ENCODE measurements at regions not wholly inside any gene's neighbourhood (a gene's known extent, or its start where the extent isn't known, plus 50 kb on each side); places are given as distances from the start of the nearest gene placed in this dataset.

DNA sequence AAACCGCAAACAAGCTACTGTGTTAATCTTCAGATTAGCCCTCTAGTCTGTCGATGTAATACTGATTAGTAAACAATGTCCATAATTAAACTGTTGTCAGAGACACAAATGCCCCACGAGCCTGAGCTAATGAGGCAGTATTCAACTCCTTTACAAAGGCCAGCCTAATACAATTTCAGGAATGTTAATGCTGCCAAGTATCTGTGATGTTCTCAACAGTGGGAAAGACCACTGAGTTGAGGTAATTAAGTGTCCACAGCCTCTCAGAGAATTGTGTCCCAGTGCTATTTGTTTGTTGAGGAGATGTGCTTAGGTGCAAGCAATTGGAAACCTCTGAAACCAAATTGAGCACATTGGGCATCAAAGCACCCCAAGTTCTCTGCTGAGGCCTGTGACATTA is 139.4 kb upstream of the CDKN3 start:
- 0 out of 4 replicates have a peak, but pooled peaks cover 0 to 5% of the 10 kb centered on the region in 2 experiments for H3K4me1 ChIP-seq (ENCODE audit: control insufficient read depth in 1 of 2, insufficient read depth in 2 of 2, low read depth in 1 of 2, low read length in 1 of 2)
- no peaks in the 10 kb centered on the region for H3K79me2 ChIP-seq (ENCODE audit: insufficient read depth)
- ChIA-PET POLR2A (no interaction called here), CTCF (no interaction called here)
- 59% methylated on average over 3 of the region's 3 CpGs for WGBS (ENCODE audit: low lambda C conversion rate)
- TF ChIP-seq RAD21 (IDR thresholded peaks at IDR 0.05; ENCODE audit: low read length), result no peak
- no peak for TF ChIP-seq RCOR1 (IDR thresholded peaks at IDR 0.05; ENCODE audit: low read length)
- TF ChIP-seq NRF1 (IDR thresholded peaks at IDR 0.05; ENCODE audit: low read depth, low read length), result no peak
- TF ChIP-seq, protein P1, sequence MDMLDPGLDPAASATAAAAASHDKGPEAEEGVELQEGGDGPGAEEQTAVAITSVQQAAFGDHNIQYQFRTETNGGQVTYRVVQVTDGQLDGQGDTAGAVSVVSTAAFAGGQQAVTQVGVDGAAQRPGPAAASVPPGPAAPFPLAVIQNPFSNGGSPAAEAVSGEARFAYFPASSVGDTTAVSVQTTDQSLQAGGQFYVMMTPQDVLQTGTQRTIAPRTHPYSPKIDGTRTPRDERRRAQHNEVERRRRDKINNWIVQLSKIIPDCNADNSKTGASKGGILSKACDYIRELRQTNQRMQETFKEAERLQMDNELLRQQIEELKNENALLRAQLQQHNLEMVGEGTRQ (IDR thresholded peaks at IDR 0.05; ENCODE audit: borderline replicate concordance, low read depth, low read length), result no peak
- TF ChIP-seq, protein P2, sequence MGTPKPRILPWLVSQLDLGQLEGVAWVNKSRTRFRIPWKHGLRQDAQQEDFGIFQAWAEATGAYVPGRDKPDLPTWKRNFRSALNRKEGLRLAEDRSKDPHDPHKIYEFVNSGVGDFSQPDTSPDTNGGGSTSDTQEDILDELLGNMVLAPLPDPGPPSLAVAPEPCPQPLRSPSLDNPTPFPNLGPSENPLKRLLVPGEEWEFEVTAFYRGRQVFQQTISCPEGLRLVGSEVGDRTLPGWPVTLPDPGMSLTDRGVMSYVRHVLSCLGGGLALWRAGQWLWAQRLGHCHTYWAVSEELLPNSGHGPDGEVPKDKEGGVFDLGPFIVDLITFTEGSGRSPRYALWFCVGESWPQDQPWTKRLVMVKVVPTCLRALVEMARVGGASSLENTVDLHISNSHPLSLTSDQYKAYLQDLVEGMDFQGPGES (IDR thresholded peaks at IDR 0.05; ENCODE audit: low read depth, low read length), result no peak
- TF ChIP-seq ELF1 (IDR thresholded peaks at IDR 0.05), result no peak
- no peak overlapping the region for H3K9ac ChIP-seq
- H3K9me3 ChIP-seq, result no peaks in the 10 kb centered on the region
- DNase-seq, result no peak
- no peaks in the 10 kb centered on the region for H3K36me3 ChIP-seq (replicated peaks in 1 of 2; ENCODE audit: control insufficient read depth in 1 of 2, insufficient read depth in 2 of 2, low read length in 1 of 2)
- H3K9me2 ChIP-seq, result no peaks in the 10 kb centered on the region
- H4K20me1 ChIP-seq (ENCODE audit: insufficient read depth), result no peaks in the 10 kb centered on the region
- H3K4me2 ChIP-seq, result no peak overlapping the region
- H2AFZ ChIP-seq (ENCODE audit: low read depth), result no peak overlapping the region
- H3K4me3 ChIP-seq (ENCODE audit: low read depth in 2 of 2, low read length in 1 of 2), result no peak overlapping the region
- no peak overlapping the region for H3K27ac ChIP-seq (ENCODE audit: low read depth in 2 of 2, low read length in 1 of 2)
- H3F3A ChIP-seq (replicated peaks; ENCODE audit: insufficient read depth), result no peaks in the 10 kb centered on the region
- H3K27me3 ChIP-seq (ENCODE audit: insufficient read depth), result no peaks in the 10 kb centered on the region

DNA sequence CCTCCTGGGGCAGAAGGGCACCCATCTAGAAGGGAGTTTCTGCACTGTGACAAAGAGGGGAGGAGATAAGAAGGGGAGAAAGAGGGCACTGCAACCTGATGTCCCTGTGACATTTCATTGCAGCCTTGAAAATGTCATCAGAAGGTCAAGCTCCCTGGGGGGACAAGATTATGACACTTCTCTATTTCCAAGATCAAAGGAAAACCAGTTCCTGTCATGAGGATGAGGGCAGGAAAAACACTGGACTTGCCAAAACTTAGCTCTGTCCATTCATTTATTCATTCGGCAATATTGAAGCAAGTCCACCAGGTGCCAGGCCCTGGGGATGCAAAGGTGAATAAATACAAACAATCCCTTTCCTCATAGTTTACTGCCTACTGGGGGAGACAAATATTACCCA is 138.4 kb upstream of the CDKN3 start:
- Histone ChIP-seq H3K9me3 (no peaks in the 10 kb centered on the region), H3K79me2 (ENCODE audit: insufficient read depth) (no peaks in the 10 kb centered on the region), H3K4me2 (no peak overlapping the region), H3K9ac (no peak overlapping the region), H3F3A (replicated peaks; ENCODE audit: insufficient read depth) (no peaks in the 10 kb centered on the region), H3K27ac (ENCODE audit: low read depth in 2 of 2, low read length in 1 of 2) (no peak overlapping the region), H2AFZ (ENCODE audit: low read depth) (no peak overlapping the region), H3K36me3 (replicated peaks in 1 of 2; ENCODE audit: control insufficient read depth in 1 of 2, insufficient read depth in 2 of 2, low read length in 1 of 2) (no peaks in the 10 kb centered on the region), H4K20me1 (ENCODE audit: insufficient read depth) (no peaks in the 10 kb centered on the region), H3K9me2 (no peaks in the 10 kb centered on the region), H3K27me3 (ENCODE audit: insufficient read depth) (no peaks in the 10 kb centered on the region), H3K4me3 (ENCODE audit: low read depth in 2 of 2, low read length in 1 of 2) (no peak overlapping the region), H3K4me1 (ENCODE audit: control insufficient read depth in 1 of 2, insufficient read depth in 2 of 2, low read depth in 1 of 2, low read length in 1 of 2) (0 out of 4 replicates have a peak, but pooled peaks cover 0 to 1% of the 10 kb centered on the region in 2 experiments)
- ChIA-PET POLR2A (no interaction called here), CTCF (interaction anchor here (1.1 kb wide), 1 partner anchor 90 kb away, joined by 4 read pairs; no protein-coding TSS in a partner anchor)
- DNase-seq, result no peak
- WGBS (ENCODE audit: low lambda C conversion rate), result 84% methylated on average over 1 of the region's 1 CpG
- TF ChIP-seq NFIC (IDR thresholded peaks at IDR 0.05; ENCODE audit: borderline replicate concordance) (no peak), RAD21 (IDR thresholded peaks at IDR 0.05; ENCODE audit: low read length) (no peak), YY1 (IDR thresholded peaks at IDR 0.05; ENCODE audit: low read depth) (no peak), RXRA (IDR thresholded peaks at IDR 0.05; ENCODE audit: borderline replicate concordance, low read depth) (no peak), NRF1 (IDR thresholded peaks at IDR 0.05; ENCODE audit: low read depth, low read length) (no peak), MEF2A (IDR thresholded peaks at IDR 0.05; ENCODE audit: borderline replicate concordance, low read depth) (no peak), CHD2 (IDR thresholded peaks at IDR 0.05; ENCODE audit: low read length, partially characterized antibody) (no peak), SIN3A (IDR thresholded peaks at IDR 0.05; ENCODE audit: borderline replicate concordance, low read depth, low read length) (no peak), MXI1 (IDR thresholded peaks at IDR 0.05; ENCODE audit: low read depth, low read length) (no peak), ELF1 (IDR thresholded peaks at IDR 0.05) (no peak), EP300 (IDR thresholded peaks at IDR 0.05; ENCODE audit: borderline replicate concordance in 1 of 2, low read depth in 1 of 2, low read length in 1 of 2) (no peak), TAF1 (IDR thresholded peaks at IDR 0.05; ENCODE audit: borderline replicate concordance, low read depth, low read length) (no peak), FOXM1 (IDR thresholded peaks at IDR 0.05; ENCODE audit: low read depth) (no peak), GATA2 (CRISPR knock-in tag; IDR thresholded peaks at IDR 0.05) (no peak)
- TF ChIP-seq, protein P3, sequence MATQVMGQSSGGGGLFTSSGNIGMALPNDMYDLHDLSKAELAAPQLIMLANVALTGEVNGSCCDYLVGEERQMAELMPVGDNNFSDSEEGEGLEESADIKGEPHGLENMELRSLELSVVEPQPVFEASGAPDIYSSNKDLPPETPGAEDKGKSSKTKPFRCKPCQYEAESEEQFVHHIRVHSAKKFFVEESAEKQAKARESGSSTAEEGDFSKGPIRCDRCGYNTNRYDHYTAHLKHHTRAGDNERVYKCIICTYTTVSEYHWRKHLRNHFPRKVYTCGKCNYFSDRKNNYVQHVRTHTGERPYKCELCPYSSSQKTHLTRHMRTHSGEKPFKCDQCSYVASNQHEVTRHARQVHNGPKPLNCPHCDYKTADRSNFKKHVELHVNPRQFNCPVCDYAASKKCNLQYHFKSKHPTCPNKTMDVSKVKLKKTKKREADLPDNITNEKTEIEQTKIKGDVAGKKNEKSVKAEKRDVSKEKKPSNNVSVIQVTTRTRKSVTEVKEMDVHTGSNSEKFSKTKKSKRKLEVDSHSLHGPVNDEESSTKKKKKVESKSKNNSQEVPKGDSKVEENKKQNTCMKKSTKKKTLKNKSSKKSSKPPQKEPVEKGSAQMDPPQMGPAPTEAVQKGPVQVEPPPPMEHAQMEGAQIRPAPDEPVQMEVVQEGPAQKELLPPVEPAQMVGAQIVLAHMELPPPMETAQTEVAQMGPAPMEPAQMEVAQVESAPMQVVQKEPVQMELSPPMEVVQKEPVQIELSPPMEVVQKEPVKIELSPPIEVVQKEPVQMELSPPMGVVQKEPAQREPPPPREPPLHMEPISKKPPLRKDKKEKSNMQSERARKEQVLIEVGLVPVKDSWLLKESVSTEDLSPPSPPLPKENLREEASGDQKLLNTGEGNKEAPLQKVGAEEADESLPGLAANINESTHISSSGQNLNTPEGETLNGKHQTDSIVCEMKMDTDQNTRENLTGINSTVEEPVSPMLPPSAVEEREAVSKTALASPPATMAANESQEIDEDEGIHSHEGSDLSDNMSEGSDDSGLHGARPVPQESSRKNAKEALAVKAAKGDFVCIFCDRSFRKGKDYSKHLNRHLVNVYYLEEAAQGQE (IDR thresholded peaks at IDR 0.05; ENCODE audit: low read depth, low read length), result no peak
- TF ChIP-seq, protein P4, sequence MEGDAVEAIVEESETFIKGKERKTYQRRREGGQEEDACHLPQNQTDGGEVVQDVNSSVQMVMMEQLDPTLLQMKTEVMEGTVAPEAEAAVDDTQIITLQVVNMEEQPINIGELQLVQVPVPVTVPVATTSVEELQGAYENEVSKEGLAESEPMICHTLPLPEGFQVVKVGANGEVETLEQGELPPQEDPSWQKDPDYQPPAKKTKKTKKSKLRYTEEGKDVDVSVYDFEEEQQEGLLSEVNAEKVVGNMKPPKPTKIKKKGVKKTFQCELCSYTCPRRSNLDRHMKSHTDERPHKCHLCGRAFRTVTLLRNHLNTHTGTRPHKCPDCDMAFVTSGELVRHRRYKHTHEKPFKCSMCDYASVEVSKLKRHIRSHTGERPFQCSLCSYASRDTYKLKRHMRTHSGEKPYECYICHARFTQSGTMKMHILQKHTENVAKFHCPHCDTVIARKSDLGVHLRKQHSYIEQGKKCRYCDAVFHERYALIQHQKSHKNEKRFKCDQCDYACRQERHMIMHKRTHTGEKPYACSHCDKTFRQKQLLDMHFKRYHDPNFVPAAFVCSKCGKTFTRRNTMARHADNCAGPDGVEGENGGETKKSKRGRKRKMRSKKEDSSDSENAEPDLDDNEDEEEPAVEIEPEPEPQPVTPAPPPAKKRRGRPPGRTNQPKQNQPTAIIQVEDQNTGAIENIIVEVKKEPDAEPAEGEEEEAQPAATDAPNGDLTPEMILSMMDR (IDR thresholded peaks at IDR 0.05), result no peak

Measured in SK-N-SH (cell line).